GM12872 (cell line): ENCODE measurements at regions not wholly inside any gene's neighbourhood (a gene's known extent, or its start where the extent isn't known, plus 50 kb on each side); places are given as distances from the start of the nearest gene placed in this dataset.

Experiments used
- CTCF ChIP-seq: IDR thresholded peaks from 3 replicates; pipeline ENCODE4 v1.5.1; 2011; ENCODE audit warnings: low read depth, mild to moderate bottlenecking, low read length, moderate library complexity; ENCODE audit not compliant: insufficient read depth

DNA sequence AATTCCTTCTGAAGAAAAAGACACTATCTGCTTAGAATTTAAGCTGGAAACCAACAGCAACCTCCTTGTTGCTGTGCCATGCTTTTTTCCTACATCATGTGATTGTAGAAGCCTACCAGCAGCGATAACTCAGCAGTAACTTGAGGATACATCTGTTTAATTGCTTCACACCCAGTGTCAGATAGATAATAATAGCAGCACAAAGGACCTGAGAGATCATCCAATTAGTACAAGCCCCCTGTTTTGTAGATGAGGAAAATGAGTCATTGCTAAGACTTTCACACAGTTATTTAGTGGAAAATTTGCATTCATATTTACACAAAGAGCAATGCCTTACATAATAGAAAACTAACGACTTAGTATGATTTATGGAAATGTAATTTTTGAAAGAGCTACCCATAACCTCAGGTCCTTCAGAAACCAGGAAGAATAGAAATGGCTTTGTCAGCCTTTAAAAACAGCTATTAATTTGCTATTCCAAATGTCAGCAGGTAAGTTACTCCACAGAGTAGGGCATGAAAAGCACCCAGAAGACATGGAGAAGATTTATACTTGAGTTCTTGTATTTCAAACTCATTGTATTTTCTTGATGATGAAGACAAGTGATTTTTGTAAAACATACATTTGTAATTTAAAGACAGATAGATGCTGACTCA, 93.7 kb upstream of the SGCG start:
- TF ChIP-seq CTCF = no peak

DNA sequence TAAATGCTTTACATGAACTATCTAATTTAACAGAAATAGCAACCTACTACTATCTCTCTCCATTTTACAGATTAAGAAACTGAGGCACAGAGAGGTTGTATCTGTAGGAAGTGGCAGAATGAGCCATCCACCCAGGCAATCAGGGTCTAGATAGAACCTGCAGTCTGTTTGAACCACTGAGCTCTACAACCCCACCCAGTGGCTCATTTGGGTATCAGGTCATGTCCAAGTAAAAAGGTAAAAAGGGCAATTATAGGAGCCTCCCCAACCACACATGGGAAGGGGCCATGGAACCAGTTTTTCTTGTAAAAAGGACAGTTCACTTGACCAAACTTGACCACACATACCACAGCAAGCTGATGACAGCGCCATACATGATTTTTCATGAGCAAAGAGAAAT, 92.9 kb upstream of the SGCG start:
- TF ChIP-seq CTCF = peak; percentile 65

DNA sequence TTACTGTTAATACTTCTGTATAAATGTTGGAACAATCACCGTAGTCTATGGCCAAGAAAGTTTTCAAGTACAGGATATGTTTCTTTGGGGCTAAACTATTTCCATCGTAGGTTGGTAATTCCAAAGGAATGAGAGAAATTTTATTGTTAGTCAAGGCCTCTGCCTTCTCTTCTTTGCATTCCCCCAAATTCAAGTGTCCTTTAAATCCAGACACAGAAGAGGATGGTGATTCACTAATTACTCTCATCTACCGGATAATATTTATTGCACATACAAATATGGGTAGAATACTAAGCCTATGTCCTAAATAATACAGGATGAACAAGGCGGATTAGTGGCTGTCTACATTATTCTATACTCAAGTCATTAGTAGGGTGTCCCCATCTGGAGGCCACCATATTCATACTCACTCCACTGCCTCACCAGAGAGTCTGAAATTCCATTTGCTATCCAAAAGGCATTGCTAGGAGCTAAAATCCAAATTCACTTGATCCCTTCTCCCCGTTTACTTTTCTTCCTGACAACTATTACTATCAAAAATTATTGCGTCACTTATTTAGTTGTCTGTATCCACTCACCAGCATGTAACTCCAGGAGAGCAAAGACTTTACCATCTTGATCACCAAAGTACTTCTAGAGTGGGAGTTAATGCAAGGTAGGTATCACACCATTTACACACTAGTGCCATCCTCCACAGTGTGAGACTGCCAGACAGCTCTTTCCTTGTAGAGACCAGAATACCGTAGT, 82.4 kb upstream of the SGCG start:
- TF ChIP-seq CTCF = no peak

- no peak for TF ChIP-seq CTCF
These were observed 75.7 kb upstream of the SGCG start for GRCh38 chr13:23105051-23105450.

- TF ChIP-seq CTCF = no peak
These were observed 73.1 kb upstream of the SGCG start for GRCh38 chr13:23107665-23108064.

GRCh38 chr13:23119131-23119530, 61.6 kb upstream of the SGCG start:
- TF ChIP-seq CTCF = no peak

DNA sequence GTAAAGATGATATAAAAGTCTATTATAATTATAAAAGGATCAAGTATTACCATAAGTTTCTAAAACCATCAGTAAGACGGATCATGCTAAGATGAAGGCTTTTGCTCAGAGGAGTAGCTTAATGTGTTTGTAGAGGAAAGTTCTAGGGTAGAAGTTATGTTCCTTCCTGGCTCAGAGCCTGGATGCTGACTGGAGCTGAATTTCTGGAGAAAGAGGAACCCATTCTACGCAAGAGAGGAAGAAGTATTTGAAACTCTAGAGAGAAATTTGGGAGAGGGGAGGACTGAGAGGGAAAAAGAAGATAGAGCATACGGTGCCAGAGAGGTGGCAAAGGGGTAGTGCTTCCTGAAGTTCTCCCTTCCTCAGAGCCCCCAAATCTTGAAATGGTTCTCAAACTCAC, 51.4 kb upstream of the SGCG start:
- no peak for TF ChIP-seq CTCF
